GM12878 (cell line): ENCODE measurements at regions not wholly inside any gene's neighbourhood (a gene's known extent, or its start where the extent isn't known, plus 50 kb on each side); places are given as distances from the start of the nearest gene placed in this dataset.
A peak's percentile ranks its signal among the peaks of the same experiment; 100 is the strongest.
"Not testable (repeated sequence)": the region's sequence is repeated elsewhere in the genome, so short reads cannot be mapped to it uniquely, and the experiment has no call there.

Experiments used
- ATAC-seq: fragments of 200-7000 bp; cut with Tn5 transposase; 3 replicates; pipeline ENCODE4 v1.9.1; 2020; ENCODE audit warnings: mild to moderate bottlenecking, moderate library complexity
- BruUV-seq: library from RNA; stranded (reverse); fragments of 400-500 nt; replicated peaks from 2 replicates; lab custom pipeline; 2021; lab: Mats Ljungman, UMichigan
- CTCF ChIA-PET: fragments of 300-600 bp; sonication (Branson Sonifier 250); formaldehyde crosslinking; extraction: SDS; loops from one replicate; lab custom pipeline; 2021; ENCODE audit warnings: inconsistent platforms; lab: Yijun Ruan, JAX
- POLR2A ChIA-PET: fragments of 350-600 bp; formaldehyde crosslinking; extraction: SDS; loops from one replicate; lab custom pipeline; 2021; ENCODE audit warnings: inconsistent platforms; lab: Charles Lee
- RAD21 ChIA-PET: fragments of 300-600 bp; sonication (Branson Sonifier 250); formaldehyde crosslinking; loops from one replicate; lab custom pipeline; 2023; ENCODE audit warnings: antibody characterized with exemption; ENCODE audit not compliant: unreplicated experiment; lab: Charles Lee
- SMC1A ChIA-PET: fragments of 300-600 bp; sonication (Branson Sonifier 250); formaldehyde crosslinking; loops from one replicate; lab custom pipeline; 2023; ENCODE audit not compliant: unreplicated experiment, uncharacterized antibody; lab: Charles Lee
- DNase-seq: peaks from one replicate; pipeline ENCODE4 v3.0.0-alpha.2; 2011; ENCODE audit warnings: low read depth, low spot score
- FAIRE-seq: peaks from 3 replicates; lab custom pipeline; 2011; peaks lifted over from hg19 to GRCh38; lab: Jason Lieb, UNC
- H2AFZ ChIP-seq: 2 replicates; pipeline ENCODE4 v1.6.0; 2011; ENCODE audit warnings: low read depth, low read length, control low read depth; ENCODE audit not compliant: control insufficient read depth
- H3K27ac ChIP-seq: 2 replicates; pipeline ENCODE4 v1.5.1; 2011; ENCODE audit warnings: control low read depth; ENCODE audit not compliant: control insufficient read depth, insufficient read depth
- H3K27me3 ChIP-seq, 2 experiments: replicated peaks in 1 of 2; 2 replicates each; pipeline versions ENCODE4 v1.6.0 to v1.6.1; 2011; ENCODE audit warnings: low read length in 1 of 2; ENCODE audit not compliant: control insufficient read depth in 2 of 2, insufficient read depth in 2 of 2
- H3K36me3 ChIP-seq, 2 experiments: 2 replicates each; pipeline ENCODE4 v1.5.1; 2011; ENCODE audit warnings: low read length in 1 of 2; ENCODE audit not compliant: control insufficient read depth in 2 of 2, insufficient read depth in 2 of 2
- H3K4me1 ChIP-seq: 2 replicates; pipeline ENCODE4 v1.6.1; 2011; ENCODE audit warnings: mild to moderate bottlenecking, low read length, moderate library complexity, mixed read lengths; ENCODE audit not compliant: control insufficient read depth, insufficient read depth
- H3K4me2 ChIP-seq: 2 replicates; pipeline ENCODE4 v1.6.0; 2011; ENCODE audit warnings: control low read depth; ENCODE audit not compliant: control insufficient read depth, insufficient read depth
- H3K4me3 ChIP-seq: fragments of 200-600 bp; sonication (generic); 2 replicates; pipeline ENCODE4 v1.5.1; 2016
- H3K79me2 ChIP-seq: 2 replicates; pipeline ENCODE4 v1.6.0; 2011; ENCODE audit warnings: low read length; ENCODE audit not compliant: control insufficient read depth, insufficient read depth
- H3K9ac ChIP-seq: 2 replicates; pipeline ENCODE4 v1.8.0; 2011; ENCODE audit warnings: low read length, control low read depth, mixed read lengths; ENCODE audit not compliant: control insufficient read depth, insufficient read depth
- H3K9me3 ChIP-seq: replicated peaks from 3 replicates; pipeline ENCODE4 v1.5.1; 2011; ENCODE audit warnings: mild to moderate bottlenecking, low read length; ENCODE audit not compliant: control insufficient read depth, insufficient read depth
- H4K20me1 ChIP-seq: 2 replicates; pipeline ENCODE4 v1.6.0; 2011; ENCODE audit not compliant: control insufficient read depth, insufficient read depth
- NFYB ChIP-seq: IDR thresholded peaks from 2 replicates; pipeline ENCODE4 v1.6.1; 2011; ENCODE audit warnings: low read depth, mild to moderate bottlenecking, low read length, improper control_type of control experiment, moderate library complexity; ENCODE audit not compliant: insufficient read depth
- NR2F1 ChIP-seq: fragments of 450-650 bp; conservative IDR thresholded peaks from 2 replicates; pipeline ENCODE4 v1.6.1; 2017; ENCODE audit warnings: mild to moderate bottlenecking
- RAD21 ChIP-seq: IDR thresholded peaks from 2 replicates; pipeline ENCODE4 v1.6.1; 2011; ENCODE audit warnings: mild to moderate bottlenecking, low read depth, low read length, moderate library complexity; ENCODE audit not compliant: insufficient read depth
- SMC3 ChIP-seq: IDR thresholded peaks from 2 replicates; pipeline ENCODE4 v1.6.1; 2011; ENCODE audit warnings: low read length, improper control_type of control experiment, borderline replicate concordance
- ZNF622 ChIP-seq: fragments of 450-650 bp; IDR thresholded peaks from 2 replicates; pipeline ENCODE4 v1.6.1; 2017; ENCODE audit warnings: mild to moderate bottlenecking, inconsistent platforms
- WGBS: methylation state at CpG from one replicate; pipeline ENCODE4 v1.1.6; 2016; ENCODE audit warnings: low lambda C conversion rate; ENCODE audit not compliant: insufficient replicate concordance, insufficient coverage; ENCODE audit errors: missing lambda C conversion rate; 5-methylcytosine and 5-hydroxymethylcytosine counted together
- in situ Hi-C: fragments of 300-500 bp; cut with MboI; formaldehyde crosslinking; loops from 9 replicates; pipeline ENCODE4 v1.14.3; 2018; ENCODE audit warnings: mixed read lengths
- intact Hi-C: fragments of 100-400 bp; cut with micrococcal nuclease; formaldehyde crosslinking; loops from one replicate; pipeline ENCODE4 v1.14.2; 2022; ENCODE audit not compliant: unreplicated experiment
- TF ChIP-seq, protein P1 (sequence below): fragments of 450-650 bp; IDR thresholded peaks from 2 replicates; pipeline ENCODE4 v1.6.1; 2017; ENCODE audit warnings: low read depth, mild to moderate bottlenecking, moderate library complexity
- TF ChIP-seq, protein P2 (sequence below), 3 experiments: IDR thresholded peaks in 2 of 3; conservative IDR thresholded peaks in 1 of 3; 2 replicates each; pipeline ENCODE4 v1.5.1; 2011; ENCODE audit warnings: low read depth in 3 of 3, low read length in 3 of 3, mild to moderate bottlenecking in 3 of 3, control low read depth in 2 of 3, moderate library complexity in 2 of 3, inconsistent platforms in 1 of 3, mixed read lengths in 1 of 3; ENCODE audit not compliant: control insufficient read depth in 2 of 3, insufficient read depth in 1 of 3; ENCODE audit errors: extremely low read depth in 1 of 3

DNA sequence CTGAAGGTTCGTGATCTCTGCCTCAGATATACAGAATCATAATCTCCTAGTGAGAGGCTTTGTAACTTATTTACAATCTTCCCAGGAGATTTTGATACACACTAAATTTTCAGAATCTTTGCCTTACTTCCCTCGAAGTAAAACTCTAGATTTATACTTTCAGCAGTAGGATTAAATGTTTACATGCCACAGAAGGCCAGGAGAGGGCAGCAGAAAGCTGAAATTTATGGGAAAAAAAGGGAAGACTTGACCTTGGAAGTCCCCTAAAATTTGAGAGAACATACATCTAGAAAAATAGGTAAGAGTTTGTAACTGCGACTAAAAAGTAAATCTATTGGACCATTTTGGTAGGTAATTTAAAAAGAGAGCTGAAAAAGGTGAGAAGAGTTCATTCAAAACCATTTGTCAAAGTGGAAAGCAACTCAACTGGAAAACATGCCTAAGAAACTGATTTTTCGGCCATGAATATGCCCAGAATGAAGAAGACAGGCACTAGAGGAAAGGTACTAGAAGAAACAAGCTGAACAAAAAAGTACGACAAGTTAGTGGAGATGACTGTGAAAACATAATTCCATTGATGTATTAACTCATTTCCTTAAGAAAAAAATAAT, 242.0 kb upstream of the MDGA2 start:
- POLR2A ChIA-PET, result no interaction called here
- 2% methylated on average over 5 of the region's 5 CpGs for WGBS
- no peak overlapping the region for H3K27ac ChIP-seq
- no TSS peak for BruUV-seq
- TF ChIP-seq RAD21 (peak; percentile 65), NR2F1 (peak; percentile 69), SMC3 (peak; percentile 68; the same call in 1 of the 2 replicates), ZNF622 (no peak), NFYB (no peak)
- TF ChIP-seq, protein P1, sequence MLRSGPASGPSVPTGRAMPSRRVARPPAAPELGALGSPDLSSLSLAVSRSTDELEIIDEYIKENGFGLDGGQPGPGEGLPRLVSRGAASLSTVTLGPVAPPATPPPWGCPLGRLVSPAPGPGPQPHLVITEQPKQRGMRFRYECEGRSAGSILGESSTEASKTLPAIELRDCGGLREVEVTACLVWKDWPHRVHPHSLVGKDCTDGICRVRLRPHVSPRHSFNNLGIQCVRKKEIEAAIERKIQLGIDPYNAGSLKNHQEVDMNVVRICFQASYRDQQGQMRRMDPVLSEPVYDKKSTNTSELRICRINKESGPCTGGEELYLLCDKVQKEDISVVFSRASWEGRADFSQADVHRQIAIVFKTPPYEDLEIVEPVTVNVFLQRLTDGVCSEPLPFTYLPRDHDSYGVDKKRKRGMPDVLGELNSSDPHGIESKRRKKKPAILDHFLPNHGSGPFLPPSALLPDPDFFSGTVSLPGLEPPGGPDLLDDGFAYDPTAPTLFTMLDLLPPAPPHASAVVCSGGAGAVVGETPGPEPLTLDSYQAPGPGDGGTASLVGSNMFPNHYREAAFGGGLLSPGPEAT, result 0 out of 2 replicates have a peak, but pooled peaks have one; percentile 50
- TF ChIP-seq, protein P2, sequence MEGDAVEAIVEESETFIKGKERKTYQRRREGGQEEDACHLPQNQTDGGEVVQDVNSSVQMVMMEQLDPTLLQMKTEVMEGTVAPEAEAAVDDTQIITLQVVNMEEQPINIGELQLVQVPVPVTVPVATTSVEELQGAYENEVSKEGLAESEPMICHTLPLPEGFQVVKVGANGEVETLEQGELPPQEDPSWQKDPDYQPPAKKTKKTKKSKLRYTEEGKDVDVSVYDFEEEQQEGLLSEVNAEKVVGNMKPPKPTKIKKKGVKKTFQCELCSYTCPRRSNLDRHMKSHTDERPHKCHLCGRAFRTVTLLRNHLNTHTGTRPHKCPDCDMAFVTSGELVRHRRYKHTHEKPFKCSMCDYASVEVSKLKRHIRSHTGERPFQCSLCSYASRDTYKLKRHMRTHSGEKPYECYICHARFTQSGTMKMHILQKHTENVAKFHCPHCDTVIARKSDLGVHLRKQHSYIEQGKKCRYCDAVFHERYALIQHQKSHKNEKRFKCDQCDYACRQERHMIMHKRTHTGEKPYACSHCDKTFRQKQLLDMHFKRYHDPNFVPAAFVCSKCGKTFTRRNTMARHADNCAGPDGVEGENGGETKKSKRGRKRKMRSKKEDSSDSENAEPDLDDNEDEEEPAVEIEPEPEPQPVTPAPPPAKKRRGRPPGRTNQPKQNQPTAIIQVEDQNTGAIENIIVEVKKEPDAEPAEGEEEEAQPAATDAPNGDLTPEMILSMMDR (IDR thresholded peaks at IDR 0.05 in 2 of 3, conservative IDR thresholded peaks at IDR 0.05 in 1 of 3; ENCODE audit: control insufficient read depth in 2 of 3, extremely low read depth in 1 of 3, insufficient read depth in 1 of 3, low read depth in 3 of 3, low read length in 3 of 3), result peak; percentile 44 to 55 (median 48); a peak in 5 of 6 replicates
- H3K79me2 ChIP-seq, result no peaks in the 10 kb centered on the region
- no peaks in the 10 kb centered on the region for H3K27me3 ChIP-seq
- ATAC-seq, result no peak
- no peak overlapping the region for H3K4me2 ChIP-seq
- no peaks in the 10 kb centered on the region for H3K9me3 ChIP-seq
- CTCF ChIA-PET, result interaction anchor here (0.8 to 3.8 kb wide), 18 partner anchors 11 to 1256 kb away, joined by 3 to 26 read pairs (median 4); no protein-coding TSS in a partner anchor
- SMC1A ChIA-PET, result interaction anchor here (0.7 to 2.6 kb wide), 11 partner anchors 10 to 1260 kb away, joined by 3 to 5 read pairs (median 4); no protein-coding TSS in a partner anchor
- H3K9ac ChIP-seq, result no peak overlapping the region
- H3K4me1 ChIP-seq, result no peaks in the 10 kb centered on the region
- RAD21 ChIA-PET, result interaction anchor here (0.7 to 2.6 kb wide), 7 partner anchors 8 to 1256 kb away, joined by 3 to 10 read pairs (median 3); no protein-coding TSS in a partner anchor
- no peak overlapping the region for H2AFZ ChIP-seq
- in situ Hi-C loops, result loop anchor here (10.0 kb wide), 2 partner anchors 477 to 1257 kb away; no protein-coding TSS in a partner anchor
- intact Hi-C loops, result loop anchor here (1.0 to 10.0 kb wide), 3 partner anchors 481 to 1256 kb away; no protein-coding TSS in a partner anchor
- no peaks in the 10 kb centered on the region for H3K36me3 ChIP-seq
- DNase-seq, result no peak
- H3K4me3 ChIP-seq, result no peak overlapping the region
- no peaks in the 10 kb centered on the region for H4K20me1 ChIP-seq
- no peak for FAIRE-seq

DNA sequence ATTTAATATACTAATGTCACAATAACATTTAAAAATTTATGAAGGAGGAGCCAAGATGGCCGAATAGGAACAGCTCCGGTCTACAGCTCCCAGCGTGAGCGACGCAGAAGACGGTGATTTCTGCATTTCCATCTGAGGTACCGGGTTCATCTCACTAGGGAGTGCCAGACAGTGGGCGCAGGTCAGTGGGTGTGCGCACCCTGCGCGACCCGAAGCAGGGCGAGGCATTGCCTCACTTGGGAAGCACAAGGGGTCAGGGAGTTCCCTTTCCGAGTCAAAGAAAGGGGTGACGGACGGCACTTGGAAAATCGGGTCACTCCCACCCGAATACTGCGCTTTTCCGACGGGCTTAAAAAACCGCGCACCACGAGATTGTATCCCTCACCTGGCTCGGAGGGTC, 225.7 kb upstream of the MDGA2 start:
- H3K9me3 ChIP-seq, intact Hi-C loops, H3K79me2 ChIP-seq, H3K4me1 ChIP-seq, H2AFZ ChIP-seq, H3K9ac ChIP-seq, ATAC-seq, CTCF ChIA-PET, RAD21 ChIA-PET, FAIRE-seq, in situ Hi-C loops, H3K27ac ChIP-seq, POLR2A ChIA-PET, H3K27me3 ChIP-seq, H4K20me1 ChIP-seq, H3K4me2 ChIP-seq, H3K4me3 ChIP-seq, SMC1A ChIA-PET, DNase-seq, H3K36me3 ChIP-seq, BruUV-seq: not testable (repeated sequence)
- WGBS, result 65% methylated on average over 14 of the region's 25 CpGs
